ENCODE measurements at regions not wholly inside any gene's neighbourhood (a gene's known extent, or its start where the extent isn't known, plus 50 kb on each side); places are given as distances from the start of the nearest gene placed in this dataset.

GRCh38 chr20:11248011-11248409 lies 574.2 kb upstream of the JAG1 start:
- Histone ChIP-seq H3K36me3 (no peaks in the 10 kb centered on the region), H3K4me1 (ENCODE audit: low read depth) (peaks cover 12% of the 10 kb centered on the region), H3K27me3 (no peaks in the 10 kb centered on the region), H3K27ac (no peak overlapping the region), H3K4me3 (no peak overlapping the region), H3K9me3 (ENCODE audit: low read depth) (no peaks in the 10 kb centered on the region)
- DNase-seq (ENCODE audit: low read depth in 1 of 2, low spot score in 1 of 2): no peak
- no peak for TF ChIP-seq CTCF (IDR thresholded peaks at IDR 0.05; ENCODE audit: low read depth, low read length)

- Histone ChIP-seq H3K4me3 (no peak overlapping the region), H3K27ac (no peak overlapping the region), H3K36me3 (no peaks in the 10 kb centered on the region), H3K4me1 (ENCODE audit: low read depth) (peaks cover 12% of the 10 kb centered on the region), H3K27me3 (no peaks in the 10 kb centered on the region), H3K9me3 (ENCODE audit: low read depth) (no peaks in the 10 kb centered on the region)
- DNase-seq (ENCODE audit: low read depth in 1 of 2, low spot score in 1 of 2): no peak
- TF ChIP-seq CTCF (IDR thresholded peaks at IDR 0.05; ENCODE audit: low read depth, low read length): no peak
Observed at GRCh38 chr20:11248687-11249638, 575.2 kb upstream of the JAG1 start.

- no peaks in the 10 kb centered on the region for H3K9me3 ChIP-seq (ENCODE audit: low read depth)
- no peak overlapping the region for H3K4me3 ChIP-seq
- peaks cover 12% of the 10 kb centered on the region for H3K4me1 ChIP-seq (ENCODE audit: low read depth)
- no peak for TF ChIP-seq CTCF (IDR thresholded peaks at IDR 0.05; ENCODE audit: low read depth, low read length)
- no peaks in the 10 kb centered on the region for H3K36me3 ChIP-seq
- DNase-seq (ENCODE audit: low read depth in 1 of 2, low spot score in 1 of 2): no peak
- H3K27me3 ChIP-seq: no peaks in the 10 kb centered on the region
- no peak overlapping the region for H3K27ac ChIP-seq
Observed at GRCh38 chr20:11249683-11250082, 575.9 kb upstream of the JAG1 start.

- peaks cover 12% of the 10 kb centered on the region for H3K4me1 ChIP-seq (ENCODE audit: low read depth)
Observed at GRCh38 chr20:11252447-11252846, 578.6 kb upstream of the JAG1 start.

GRCh38 chr20:11255455-11255854 lies 581.7 kb upstream of the JAG1 start:
- no peak for TF ChIP-seq CTCF (IDR thresholded peaks at IDR 0.05; ENCODE audit: low read depth, low read length)

More at GRCh38 chr20:11252447-11252846, 578.6 kb upstream of the JAG1 start:
- no peaks in the 10 kb centered on the region for H3K9me3 ChIP-seq (ENCODE audit: low read depth)
- H3K27me3 ChIP-seq: no peaks in the 10 kb centered on the region
- no peaks in the 10 kb centered on the region for H3K36me3 ChIP-seq
- no peak overlapping the region for H3K27ac ChIP-seq
- no peak for TF ChIP-seq CTCF (IDR thresholded peaks at IDR 0.05; ENCODE audit: low read depth, low read length)
- H3K4me3 ChIP-seq: no peak overlapping the region
- no peak for DNase-seq (ENCODE audit: low read depth in 1 of 2, low spot score in 1 of 2)

More at GRCh38 chr20:11255455-11255854, 581.7 kb upstream of the JAG1 start:
- H3K27me3 ChIP-seq: no peaks in the 10 kb centered on the region
- no peak overlapping the region for H3K27ac ChIP-seq
- H3K4me3 ChIP-seq: no peak overlapping the region
- H3K36me3 ChIP-seq: no peaks in the 10 kb centered on the region
- no peaks in the 10 kb centered on the region for H3K9me3 ChIP-seq (ENCODE audit: low read depth)
- DNase-seq (ENCODE audit: low read depth in 1 of 2, low spot score in 1 of 2): no peak
- H3K4me1 ChIP-seq (ENCODE audit: low read depth): no peaks in the 10 kb centered on the region
